NCI-H2171 treated with DMSO at 0.1 percent for 48 hours (cell line): ENCODE measurements at regions not wholly inside any gene's neighbourhood (a gene's known extent, or its start where the extent isn't known, plus 50 kb on each side); places are given as distances from the start of the nearest gene placed in this dataset.
A peak's percentile ranks its signal among the peaks of the same experiment; 100 is the strongest.
"Not testable (repeated sequence)": the region's sequence is repeated elsewhere in the genome, so short reads cannot be mapped to it uniquely, and the experiment has no call there.

ENCODE experiments used
- DNase-seq: peaks from one replicate; lab custom pipeline; 2025; lab: John Stamatoyannopoulos, UW

GRCh38 chr14:82814339-82814738, 1280.7 kb upstream of the SEL1L start:
- not testable (repeated sequence) for DNase-seq

- no peak for DNase-seq
These were observed 1296.9 kb upstream of the SEL1L start for GRCh38 chr14:82830596-82830995.

- DNase-seq: no peak
These were observed 1302.8 kb upstream of the SEL1L start for GRCh38 chr14:82836256-82836950.

- no peak for DNase-seq
These were observed 1304.0 kb upstream of the SEL1L start for GRCh38 chr14:82837611-82838140.

GRCh38 chr14:82850576-82850975, 1316.9 kb upstream of the SEL1L start:
- no peak for DNase-seq

GRCh38 chr14:82854131-82854530, 1320.5 kb upstream of the SEL1L start:
- no peak for DNase-seq

GRCh38 chr14:82854901-82855300, 1321.2 kb upstream of the SEL1L start:
- peak; percentile 58 for DNase-seq

- DNase-seq: peak; percentile 63
These were observed 1322.3 kb upstream of the SEL1L start for GRCh38 chr14:82855912-82856391.

- DNase-seq: no peak
These were observed 1327.7 kb upstream of the SEL1L start for GRCh38 chr14:82861313-82861712.

- no peak for DNase-seq
These were observed 1338.8 kb upstream of the SEL1L start for GRCh38 chr14:82872494-82872893.

GRCh38 chr14:82878951-82879350, 1345.3 kb upstream of the SEL1L start:
- no peak for DNase-seq

GRCh38 chr14:82879949-82880535, 1346.4 kb upstream of the SEL1L start:
- DNase-seq: no peak

- no peak for DNase-seq
These were observed 1353.0 kb upstream of the SEL1L start for GRCh38 chr14:82886670-82887069.

- DNase-seq: no peak
These were observed 1356.0 kb upstream of the SEL1L start for GRCh38 chr14:82889701-82890100.

GRCh38 chr14:82896476-82896875, 1362.8 kb upstream of the SEL1L start:
- no peak for DNase-seq

- no peak for DNase-seq
These were observed 1364.0 kb upstream of the SEL1L start for GRCh38 chr14:82897469-82898308.

- DNase-seq: peak; percentile 33
These were observed 1372.1 kb upstream of the SEL1L start for GRCh38 chr14:82905762-82906161.

GRCh38 chr14:82911930-82912329, 1378.3 kb upstream of the SEL1L start:
- DNase-seq: no peak

- DNase-seq: no peak
These were observed 1379.7 kb upstream of the SEL1L start for GRCh38 chr14:82913396-82913795.

GRCh38 chr14:82915381-82915780, 1381.7 kb upstream of the SEL1L start:
- no peak for DNase-seq

- no peak for DNase-seq
These were observed 1402.0 kb upstream of the SEL1L start for GRCh38 chr14:82935691-82936090.

GRCh38 chr14:82951171-82951570, 1417.5 kb upstream of the SEL1L start:
- no peak for DNase-seq

- DNase-seq: no peak
These were observed 1430.1 kb upstream of the SEL1L start for GRCh38 chr14:82963756-82964155.
